PC-9 (cell line): ENCODE measurements at regions not wholly inside any gene's neighbourhood (a gene's known extent, or its start where the extent isn't known, plus 50 kb on each side); places are given as distances from the start of the nearest gene placed in this dataset.

Experiments
- EZH2 ChIP-seq: fragments of 200-600 bp; sonication (generic); IDR thresholded peaks from 2 replicates; pipeline ENCODE4 v1.8.0; 2017; ENCODE audit warnings: antibody characterized with exemption, low read depth
- TF ChIP-seq, protein P1 (sequence below): fragments of 200-600 bp; sonication (generic); conservative IDR thresholded peaks from 2 replicates; pipeline ENCODE4 v1.6.1; 2017; ENCODE audit warnings: mixed run types, antibody characterized with exemption, mild to moderate bottlenecking, moderate library complexity

DNA sequence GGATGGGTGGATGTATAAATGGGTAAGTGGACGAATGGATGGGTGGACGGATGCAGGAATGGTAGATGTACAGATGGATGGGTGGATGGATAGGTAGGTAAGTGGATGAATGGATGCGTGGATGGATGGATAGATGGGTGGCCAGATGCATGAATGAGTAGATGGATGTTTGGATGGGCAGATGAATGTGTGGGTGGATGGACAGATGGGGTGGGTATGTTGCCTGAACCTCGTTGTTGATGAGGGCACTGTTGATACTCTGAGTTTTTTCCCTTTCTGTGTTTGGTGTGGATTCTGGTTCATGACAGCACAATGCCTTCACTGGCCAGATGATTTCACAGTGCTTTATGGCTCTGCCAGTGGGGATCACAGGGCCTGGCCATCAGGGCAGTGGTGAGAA is 208.3 kb downstream of the NPIPB11 start:
- TF ChIP-seq, protein P1, sequence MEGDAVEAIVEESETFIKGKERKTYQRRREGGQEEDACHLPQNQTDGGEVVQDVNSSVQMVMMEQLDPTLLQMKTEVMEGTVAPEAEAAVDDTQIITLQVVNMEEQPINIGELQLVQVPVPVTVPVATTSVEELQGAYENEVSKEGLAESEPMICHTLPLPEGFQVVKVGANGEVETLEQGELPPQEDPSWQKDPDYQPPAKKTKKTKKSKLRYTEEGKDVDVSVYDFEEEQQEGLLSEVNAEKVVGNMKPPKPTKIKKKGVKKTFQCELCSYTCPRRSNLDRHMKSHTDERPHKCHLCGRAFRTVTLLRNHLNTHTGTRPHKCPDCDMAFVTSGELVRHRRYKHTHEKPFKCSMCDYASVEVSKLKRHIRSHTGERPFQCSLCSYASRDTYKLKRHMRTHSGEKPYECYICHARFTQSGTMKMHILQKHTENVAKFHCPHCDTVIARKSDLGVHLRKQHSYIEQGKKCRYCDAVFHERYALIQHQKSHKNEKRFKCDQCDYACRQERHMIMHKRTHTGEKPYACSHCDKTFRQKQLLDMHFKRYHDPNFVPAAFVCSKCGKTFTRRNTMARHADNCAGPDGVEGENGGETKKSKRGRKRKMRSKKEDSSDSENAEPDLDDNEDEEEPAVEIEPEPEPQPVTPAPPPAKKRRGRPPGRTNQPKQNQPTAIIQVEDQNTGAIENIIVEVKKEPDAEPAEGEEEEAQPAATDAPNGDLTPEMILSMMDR, result no peak
- TF ChIP-seq EZH2, result no peak
